Neural cell (in vitro differentiated cells): ENCODE measurements at regions not wholly inside any gene's neighbourhood (a gene's known extent, or its start where the extent isn't known, plus 50 kb on each side); places are given as distances from the start of the nearest gene placed in this dataset.

ENCODE experiments used
- CTCF ChIP-seq: fragments of 450-650 bp; IDR thresholded peaks from 2 replicates; pipeline ENCODE4 v1.5.1; 2014; ENCODE audit warnings: antibody characterized with exemption, mild to moderate bottlenecking, moderate library complexity; ENCODE audit not compliant: poor library complexity, severe bottlenecking
- EP300 ChIP-seq: fragments of 450-650 bp; conservative IDR thresholded peaks from 2 replicates; pipeline ENCODE4 v1.6.1; 2014; ENCODE audit warnings: antibody characterized with exemption, mild to moderate bottlenecking, moderate library complexity; ENCODE audit not compliant: poor library complexity, severe bottlenecking
- EZH2 ChIP-seq: fragments of 200-600, 300-800 bp; shearing (Covaris generic), sonication (generic); IDR thresholded peaks from 2 replicates; pipeline ENCODE4 v1.6.1; 2014; ENCODE audit warnings: antibody characterized with exemption, low read length, borderline replicate concordance, mild to moderate bottlenecking; ENCODE audit not compliant: insufficient read depth, poor library complexity, severe bottlenecking
- POLR2AphosphoS5 ChIP-seq: IDR thresholded peaks from 2 replicates; pipeline ENCODE4 v1.6.1; 2012
- RAD21 ChIP-seq: fragments of 450-650 bp; conservative IDR thresholded peaks from 2 replicates; pipeline ENCODE4 v1.6.1; 2014; ENCODE audit warnings: antibody characterized with exemption, mild to moderate bottlenecking, moderate library complexity
- SMC3 ChIP-seq: fragments of 450-650 bp; conservative IDR thresholded peaks from 2 replicates; pipeline ENCODE4 v1.6.1; 2014; ENCODE audit warnings: antibody characterized with exemption, mild to moderate bottlenecking, moderate library complexity; ENCODE audit not compliant: poor library complexity

- no peak for TF ChIP-seq SMC3
- no peak for TF ChIP-seq POLR2AphosphoS5
- TF ChIP-seq CTCF, result no peak
- no peak for TF ChIP-seq EZH2
- TF ChIP-seq RAD21, result no peak
- TF ChIP-seq EP300, result no peak
Measured at GRCh38 chr2:187126247-187127005, 277.5 kb upstream of the ZSWIM2 start.
